HL-60 (cell line): ENCODE measurements at regions not wholly inside any gene's neighbourhood (a gene's known extent, or its start where the extent isn't known, plus 50 kb on each side); places are given as distances from the start of the nearest gene placed in this dataset.

Experiments
- GABPA ChIP-seq: IDR thresholded peaks from 2 replicates; pipeline ENCODE4 v1.6.1; 2012; ENCODE audit warnings: low read depth
- POLR2AphosphoS5 ChIP-seq: IDR thresholded peaks from 2 replicates; pipeline ENCODE4 v1.6.1; 2012; ENCODE audit warnings: low read depth
- TF ChIP-seq, protein P1 (sequence below): IDR thresholded peaks from one replicate; pipeline ENCODE4 v1.5.1; 2011; ENCODE audit warnings: low read length, control low read depth, inconsistent platforms; ENCODE audit not compliant: insufficient read depth

- TF ChIP-seq, protein P1, sequence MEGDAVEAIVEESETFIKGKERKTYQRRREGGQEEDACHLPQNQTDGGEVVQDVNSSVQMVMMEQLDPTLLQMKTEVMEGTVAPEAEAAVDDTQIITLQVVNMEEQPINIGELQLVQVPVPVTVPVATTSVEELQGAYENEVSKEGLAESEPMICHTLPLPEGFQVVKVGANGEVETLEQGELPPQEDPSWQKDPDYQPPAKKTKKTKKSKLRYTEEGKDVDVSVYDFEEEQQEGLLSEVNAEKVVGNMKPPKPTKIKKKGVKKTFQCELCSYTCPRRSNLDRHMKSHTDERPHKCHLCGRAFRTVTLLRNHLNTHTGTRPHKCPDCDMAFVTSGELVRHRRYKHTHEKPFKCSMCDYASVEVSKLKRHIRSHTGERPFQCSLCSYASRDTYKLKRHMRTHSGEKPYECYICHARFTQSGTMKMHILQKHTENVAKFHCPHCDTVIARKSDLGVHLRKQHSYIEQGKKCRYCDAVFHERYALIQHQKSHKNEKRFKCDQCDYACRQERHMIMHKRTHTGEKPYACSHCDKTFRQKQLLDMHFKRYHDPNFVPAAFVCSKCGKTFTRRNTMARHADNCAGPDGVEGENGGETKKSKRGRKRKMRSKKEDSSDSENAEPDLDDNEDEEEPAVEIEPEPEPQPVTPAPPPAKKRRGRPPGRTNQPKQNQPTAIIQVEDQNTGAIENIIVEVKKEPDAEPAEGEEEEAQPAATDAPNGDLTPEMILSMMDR: peak; percentile 43
- TF ChIP-seq POLR2AphosphoS5 (no peak), GABPA (no peak)
These were observed 174.5 kb downstream of the KATNAL1 start for GRCh38 chr13:30132623-30133553.
